Adipocyte (in vitro differentiated cells): ENCODE measurements at regions not wholly inside any gene's neighbourhood (a gene's known extent, or its start where the extent isn't known, plus 50 kb on each side); places are given as distances from the start of the nearest gene placed in this dataset.

Source experiments
- DNase-seq: peaks from one replicate; pipeline ENCODE4 v3.0.0-alpha.2; 2015; ENCODE audit warnings: low read depth
- H3K27me3 ChIP-seq: replicated peaks from 2 replicates; pipeline ENCODE4 v1.7.0; 2013; ENCODE audit warnings: mild to moderate bottlenecking, low read length, moderate library complexity; ENCODE audit not compliant: control insufficient read depth, insufficient read depth
- H3K36me3 ChIP-seq: 2 replicates; pipeline ENCODE4 v1.7.0; 2013; ENCODE audit warnings: low read length, mild to moderate bottlenecking, moderate library complexity; ENCODE audit not compliant: control insufficient read depth, insufficient read depth, severe bottlenecking
- H3K4me1 ChIP-seq: 2 replicates; pipeline ENCODE4 v1.7.0; 2013; ENCODE audit warnings: mild to moderate bottlenecking, low read length, moderate library complexity; ENCODE audit not compliant: control insufficient read depth, insufficient read depth
- H3K4me3 ChIP-seq: 2 replicates; pipeline ENCODE4 v1.7.0; 2013; ENCODE audit warnings: mild to moderate bottlenecking, low read length, moderate library complexity
- H3K9ac ChIP-seq: 2 replicates; pipeline ENCODE4 v1.7.0; 2013; ENCODE audit warnings: mild to moderate bottlenecking, low read length, moderate library complexity
- H3K9me3 ChIP-seq: 2 replicates; pipeline ENCODE4 v1.7.0; 2013; ENCODE audit warnings: mild to moderate bottlenecking, low read length, moderate library complexity; ENCODE audit not compliant: control insufficient read depth

- H3K4me3 ChIP-seq, result no peak overlapping the region
Measured at GRCh38 chr9:117907420-117907819, 203.2 kb downstream of the TLR4 start.

GRCh38 chr9:117916291-117916690, 212.1 kb downstream of the TLR4 start:
- no peak for DNase-seq
- Histone ChIP-seq H3K9me3 (peaks cover 10% of the 10 kb centered on the region), H3K4me3 (no peak overlapping the region), H3K9ac (no peak overlapping the region), H3K27me3 (no peaks in the 10 kb centered on the region), H3K36me3 (no peaks in the 10 kb centered on the region), H3K4me1 (no peaks in the 10 kb centered on the region)

More at GRCh38 chr9:117907420-117907819, 203.2 kb downstream of the TLR4 start:
- H3K27me3 ChIP-seq, result no peaks in the 10 kb centered on the region
- peaks cover 14% of the 10 kb centered on the region for H3K9me3 ChIP-seq
- H3K9ac ChIP-seq, result no peak overlapping the region
- H3K4me1 ChIP-seq, result no peaks in the 10 kb centered on the region
- DNase-seq, result no peak
- no peaks in the 10 kb centered on the region for H3K36me3 ChIP-seq

- H3K9ac ChIP-seq, result no peak overlapping the region
- H3K36me3 ChIP-seq, result no peaks in the 10 kb centered on the region
- no peak overlapping the region for H3K4me3 ChIP-seq
- no peak for DNase-seq
- H3K27me3 ChIP-seq, result no peaks in the 10 kb centered on the region
- H3K9me3 ChIP-seq, result no peaks in the 10 kb centered on the region
- no peaks in the 10 kb centered on the region for H3K4me1 ChIP-seq
Measured at GRCh38 chr9:117917873-117918272, 213.7 kb downstream of the TLR4 start.

GRCh38 chr9:117919538-117919937, 215.3 kb downstream of the TLR4 start:
- H3K9me3 ChIP-seq, result no peaks in the 10 kb centered on the region
- no peak for DNase-seq
- no peak overlapping the region for H3K9ac ChIP-seq
- H3K4me3 ChIP-seq, result no peak overlapping the region
- H3K27me3 ChIP-seq, result no peaks in the 10 kb centered on the region
- H3K4me1 ChIP-seq, result no peaks in the 10 kb centered on the region
- no peaks in the 10 kb centered on the region for H3K36me3 ChIP-seq

GRCh38 chr9:117926031-117926658, 221.9 kb downstream of the TLR4 start:
- H3K36me3 ChIP-seq, result no peaks in the 10 kb centered on the region
- DNase-seq, result no peak
- peaks cover 22% of the 10 kb centered on the region for H3K4me1 ChIP-seq
- no peak overlapping the region for H3K9ac ChIP-seq
- no peak overlapping the region for H3K4me3 ChIP-seq
- no peaks in the 10 kb centered on the region for H3K9me3 ChIP-seq
- no peaks in the 10 kb centered on the region for H3K27me3 ChIP-seq

- Histone ChIP-seq H3K9me3 (no peaks in the 10 kb centered on the region), H3K4me1 (peaks cover 27% of the 10 kb centered on the region), H3K9ac (no peak overlapping the region), H3K27me3 (no peaks in the 10 kb centered on the region), H3K4me3 (no peak overlapping the region), H3K36me3 (no peaks in the 10 kb centered on the region)
- DNase-seq, result no peak
Measured at GRCh38 chr9:117927354-117927753, 223.2 kb downstream of the TLR4 start.

GRCh38 chr9:117929868-117930267, 225.7 kb downstream of the TLR4 start:
- Histone ChIP-seq H3K9ac (no peak overlapping the region), H3K4me3 (no peak overlapping the region), H3K27me3 (no peaks in the 10 kb centered on the region), H3K36me3 (no peaks in the 10 kb centered on the region), H3K4me1 (peaks cover 27% of the 10 kb centered on the region), H3K9me3 (peaks cover 5% of the 10 kb centered on the region)
- no peak for DNase-seq

- Histone ChIP-seq H3K27me3 (no peaks in the 10 kb centered on the region), H3K4me1 (peaks cover 18% of the 10 kb centered on the region), H3K4me3 (no peak overlapping the region), H3K9ac (no peak overlapping the region), H3K9me3 (peaks cover 5% of the 10 kb centered on the region), H3K36me3 (no peaks in the 10 kb centered on the region)
- no peak for DNase-seq
Measured at GRCh38 chr9:117932585-117932984, 228.4 kb downstream of the TLR4 start.

GRCh38 chr9:117936185-117937130, 232.3 kb downstream of the TLR4 start:
- DNase-seq, result no peak
- Histone ChIP-seq H3K4me1 (peaks cover 2% of the 10 kb centered on the region), H3K9me3 (peaks cover 5% of the 10 kb centered on the region), H3K27me3 (no peaks in the 10 kb centered on the region), H3K9ac (no peak overlapping the region), H3K36me3 (no peaks in the 10 kb centered on the region), H3K4me3 (no peak overlapping the region)

- no peak for DNase-seq
- Histone ChIP-seq H3K36me3 (no peaks in the 10 kb centered on the region), H3K4me3 (no peak overlapping the region), H3K27me3 (no peaks in the 10 kb centered on the region), H3K4me1 (no peaks in the 10 kb centered on the region), H3K9me3 (peaks cover 5% of the 10 kb centered on the region), H3K9ac (no peak overlapping the region)
Measured at GRCh38 chr9:117938086-117938485, 233.9 kb downstream of the TLR4 start.

- Histone ChIP-seq H3K36me3 (no peaks in the 10 kb centered on the region), H3K9me3 (no peaks in the 10 kb centered on the region), H3K4me3 (no peak overlapping the region), H3K4me1 (no peaks in the 10 kb centered on the region), H3K27me3 (no peaks in the 10 kb centered on the region), H3K9ac (no peak overlapping the region)
- no peak for DNase-seq
Measured at GRCh38 chr9:117938896-117939295, 234.7 kb downstream of the TLR4 start.
